Lower leg skin (tissue), 3 donors: ENCODE measurements at regions not wholly inside any gene's neighbourhood (a gene's known extent, or its start where the extent isn't known, plus 50 kb on each side); places are given as distances from the start of the nearest gene placed in this dataset.

Experiments
- CTCF ChIP-seq, 3 donors: fragments of 450-650 bp; IDR thresholded peaks; one replicate each; pipeline ENCODE4 v1.5.1; 2016; ENCODE audit warnings: antibody characterized with exemption in 3 of 3, mild to moderate bottlenecking in 3 of 3, moderate library complexity in 2 of 3
- POLR2A ChIP-seq, 2 donors: fragments of 450-650 bp; IDR thresholded peaks; one replicate each; pipeline ENCODE4 v1.6.1; 2016 to 2017; ENCODE audit warnings: antibody characterized with exemption in 2 of 2, mild to moderate bottlenecking in 1 of 2, moderate library complexity in 1 of 2

- TF ChIP-seq POLR2A (IDR thresholded peaks at IDR 0.05) (no peak), CTCF (IDR thresholded peaks at IDR 0.05) (no peak)
These were observed 338.5 kb upstream of the ONECUT1 start for GRCh38 chr15:53128652-53129051.
